DMS53 treated with DMSO at 0.1 percent for 48 hours (cell line): ENCODE measurements at regions not wholly inside any gene's neighbourhood (a gene's known extent, or its start where the extent isn't known, plus 50 kb on each side); places are given as distances from the start of the nearest gene placed in this dataset.

ENCODE experiments used
- DNase-seq: peaks from one replicate; lab custom pipeline; 2025; ENCODE audit not compliant: unreplicated experiment; lab: John Stamatoyannopoulos, UW

GRCh38 chr9:100937382-100937781 is 91.1 kb upstream of the PLPPR1 start:
- DNase-seq, result no peak

- DNase-seq, result peak; percentile 24
These were observed 90.0 kb upstream of the PLPPR1 start for GRCh38 chr9:100938507-100938906.

GRCh38 chr9:100939636-100940035 is 88.9 kb upstream of the PLPPR1 start:
- DNase-seq, result no peak

- no peak for DNase-seq
These were observed 69.3 kb upstream of the PLPPR1 start for GRCh38 chr9:100959226-100959625.
